Chondrocyte (in vitro differentiated cells): ENCODE measurements at regions not wholly inside any gene's neighbourhood (a gene's known extent, or its start where the extent isn't known, plus 50 kb on each side); places are given as distances from the start of the nearest gene placed in this dataset.

ENCODE experiments used
- DNase-seq: peaks from one replicate; pipeline ENCODE4 v3.0.0; 2021; ENCODE audit warnings: mixed read lengths, low spot score
- H3K27ac Mint-ChIP-seq: one replicate; pipeline ENCODE4 v1.8.0; 2021; ENCODE audit warnings: mild to moderate bottlenecking, moderate library complexity, mixed read lengths; ENCODE audit not compliant: unreplicated experiment
- H3K27me3 Mint-ChIP-seq: 2 replicates; pipeline ENCODE4 v1.8.0; 2021; ENCODE audit warnings: low read depth, mixed read lengths
- H3K36me3 Mint-ChIP-seq: 2 replicates; pipeline ENCODE4 v1.8.0; 2021; ENCODE audit warnings: low read depth, mixed read lengths
- H3K4me1 Mint-ChIP-seq: 2 replicates; pipeline ENCODE4 v1.8.0; 2021; ENCODE audit warnings: low read depth, mild to moderate bottlenecking, mixed read lengths
- H3K4me3 Mint-ChIP-seq: one replicate; pipeline ENCODE4 v1.8.0; 2021; ENCODE audit warnings: mild to moderate bottlenecking, moderate library complexity, mixed read lengths; ENCODE audit not compliant: unreplicated experiment
- H3K9me3 Mint-ChIP-seq: 2 replicates; pipeline ENCODE4 v1.8.0; 2021; ENCODE audit warnings: low read depth, mixed read lengths
- TF ChIP-seq, protein P1 (sequence below): fragments of 200-600 bp; sonication (generic); IDR thresholded peaks from 2 replicates; pipeline ENCODE4 v1.5.0; 2021; ENCODE audit warnings: antibody characterized with exemption, mild to moderate bottlenecking, moderate library complexity

DNA sequence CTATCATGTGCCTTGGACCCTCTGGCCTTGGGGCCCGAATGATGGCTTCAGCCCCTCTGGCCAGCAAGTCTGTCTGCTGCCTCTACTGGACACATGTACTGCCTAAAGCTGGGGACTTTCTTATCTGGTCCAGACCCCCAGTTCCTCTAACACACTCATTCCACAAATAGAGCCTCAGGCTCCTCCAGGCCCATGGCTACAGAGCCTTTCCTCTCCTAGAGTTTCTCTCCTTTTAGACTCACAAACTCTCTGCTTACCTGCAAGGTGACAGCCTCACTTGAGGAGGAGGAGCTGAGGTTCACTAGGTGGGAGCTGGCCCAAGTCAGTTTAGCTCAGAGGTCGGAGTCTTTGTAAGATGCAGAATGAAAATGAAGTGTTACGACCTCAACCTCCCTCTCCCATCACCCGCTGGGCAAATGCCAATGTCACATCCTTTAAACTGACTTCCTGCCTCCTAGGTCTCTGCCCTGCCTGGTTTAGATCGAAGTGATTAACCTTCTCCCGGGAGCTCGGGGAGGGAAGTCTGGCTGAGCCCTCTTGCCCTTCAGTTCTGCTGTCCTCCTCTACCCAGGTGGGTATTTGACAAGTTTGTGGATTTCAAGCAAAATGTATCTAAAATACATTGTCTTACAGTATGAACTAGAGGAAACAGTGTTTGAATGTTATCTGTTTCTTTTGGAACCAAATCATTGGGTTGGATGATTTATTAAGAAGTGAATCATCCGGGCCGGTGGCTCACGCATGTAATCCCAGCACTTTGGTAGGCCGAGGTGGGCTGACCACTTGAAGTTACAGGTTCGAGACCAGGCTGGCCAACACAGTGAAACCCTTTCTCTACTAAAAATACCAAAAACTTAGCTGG lies 71.9 kb upstream of the TNS3 start:
- TF ChIP-seq, protein P1, sequence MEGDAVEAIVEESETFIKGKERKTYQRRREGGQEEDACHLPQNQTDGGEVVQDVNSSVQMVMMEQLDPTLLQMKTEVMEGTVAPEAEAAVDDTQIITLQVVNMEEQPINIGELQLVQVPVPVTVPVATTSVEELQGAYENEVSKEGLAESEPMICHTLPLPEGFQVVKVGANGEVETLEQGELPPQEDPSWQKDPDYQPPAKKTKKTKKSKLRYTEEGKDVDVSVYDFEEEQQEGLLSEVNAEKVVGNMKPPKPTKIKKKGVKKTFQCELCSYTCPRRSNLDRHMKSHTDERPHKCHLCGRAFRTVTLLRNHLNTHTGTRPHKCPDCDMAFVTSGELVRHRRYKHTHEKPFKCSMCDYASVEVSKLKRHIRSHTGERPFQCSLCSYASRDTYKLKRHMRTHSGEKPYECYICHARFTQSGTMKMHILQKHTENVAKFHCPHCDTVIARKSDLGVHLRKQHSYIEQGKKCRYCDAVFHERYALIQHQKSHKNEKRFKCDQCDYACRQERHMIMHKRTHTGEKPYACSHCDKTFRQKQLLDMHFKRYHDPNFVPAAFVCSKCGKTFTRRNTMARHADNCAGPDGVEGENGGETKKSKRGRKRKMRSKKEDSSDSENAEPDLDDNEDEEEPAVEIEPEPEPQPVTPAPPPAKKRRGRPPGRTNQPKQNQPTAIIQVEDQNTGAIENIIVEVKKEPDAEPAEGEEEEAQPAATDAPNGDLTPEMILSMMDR = no peak
- Mint-ChIP-seq H3K36me3 (no peaks in the 10 kb centered on the region), H3K4me1 (peaks cover 67% of the 10 kb centered on the region), H3K27ac (peak overlapping the region; percentile 98), H3K4me3 (no peak overlapping the region), H3K9me3 (no peaks in the 10 kb centered on the region), H3K27me3 (no peaks in the 10 kb centered on the region)
- DNase-seq = no peak

GRCh38 chr7:47652591-47652990 lies 70.7 kb upstream of the TNS3 start:
- H3K27ac Mint-ChIP-seq = peak overlapping the region; percentile 98
- no peaks in the 10 kb centered on the region for H3K27me3 Mint-ChIP-seq
- no peaks in the 10 kb centered on the region for H3K36me3 Mint-ChIP-seq
- peaks cover 76% of the 10 kb centered on the region for H3K4me1 Mint-ChIP-seq
- TF ChIP-seq, protein P1 = no peak
- H3K9me3 Mint-ChIP-seq = no peaks in the 10 kb centered on the region
- no peak for DNase-seq
- H3K4me3 Mint-ChIP-seq = no peak overlapping the region

DNA sequence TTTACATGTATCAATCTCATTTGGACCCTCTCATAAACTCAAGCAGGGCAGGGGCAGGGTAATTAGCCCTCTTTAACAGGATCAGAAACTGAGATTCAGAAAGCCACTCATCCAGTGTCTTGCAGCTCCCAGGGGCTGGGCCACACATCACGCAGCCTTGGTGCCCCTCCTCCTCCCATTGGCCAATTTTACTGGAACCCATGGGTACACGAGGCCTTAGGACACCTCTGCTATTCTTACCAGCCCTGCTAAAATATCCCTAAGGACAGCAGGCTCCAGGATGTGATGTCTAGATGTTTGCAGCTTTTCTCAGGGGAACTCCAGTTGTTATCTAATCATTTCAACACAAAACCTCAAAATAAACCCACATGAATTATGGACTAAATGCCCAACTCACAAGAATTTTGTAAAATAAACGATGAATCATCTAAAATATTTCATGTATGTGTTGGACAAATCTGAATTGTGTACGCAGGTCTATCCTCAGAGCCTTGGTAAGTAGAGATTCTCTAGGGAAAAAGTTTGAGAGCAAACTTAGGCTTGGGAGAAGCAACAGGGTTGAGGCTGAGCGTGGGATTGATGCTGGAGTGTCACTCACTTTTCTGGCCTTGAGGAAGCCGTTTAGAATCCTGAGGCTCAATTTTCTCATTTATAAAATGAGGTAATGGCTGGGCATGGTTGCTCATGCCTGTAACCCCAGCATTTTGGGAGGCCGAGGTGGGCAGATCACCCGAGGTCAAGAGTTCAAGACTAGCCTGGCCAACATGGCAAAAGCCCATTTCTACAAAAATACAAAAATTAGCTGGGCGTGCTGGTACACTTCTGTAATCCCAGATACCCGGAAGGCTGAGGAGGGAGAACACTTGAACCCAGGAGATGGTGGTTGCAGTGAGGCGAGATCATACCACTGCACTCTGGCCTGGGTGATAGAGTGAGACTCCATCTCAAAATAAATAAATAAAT lies 69.7 kb upstream of the TNS3 start:
- H3K27ac Mint-ChIP-seq = peak overlapping the region; percentile 98
- TF ChIP-seq, protein P1 = no peak
- peaks cover 86% of the 10 kb centered on the region for H3K4me1 Mint-ChIP-seq
- H3K4me3 Mint-ChIP-seq = no peak overlapping the region
- H3K27me3 Mint-ChIP-seq = no peaks in the 10 kb centered on the region
- no peak for DNase-seq
- no peaks in the 10 kb centered on the region for H3K9me3 Mint-ChIP-seq
- no peaks in the 10 kb centered on the region for H3K36me3 Mint-ChIP-seq

- Mint-ChIP-seq H3K36me3 (peaks cover 3% of the 10 kb centered on the region), H3K9me3 (peaks cover 3% of the 10 kb centered on the region), H3K4me1 (peaks cover 84% of the 10 kb centered on the region), H3K4me3 (no peak overlapping the region), H3K27ac (peak overlapping the region; percentile 98), H3K27me3 (no peaks in the 10 kb centered on the region)
- TF ChIP-seq, protein P1 = no peak
- DNase-seq = no peak
These were observed 68.0 kb upstream of the TNS3 start for GRCh38 chr7:47649919-47650318.

DNA sequence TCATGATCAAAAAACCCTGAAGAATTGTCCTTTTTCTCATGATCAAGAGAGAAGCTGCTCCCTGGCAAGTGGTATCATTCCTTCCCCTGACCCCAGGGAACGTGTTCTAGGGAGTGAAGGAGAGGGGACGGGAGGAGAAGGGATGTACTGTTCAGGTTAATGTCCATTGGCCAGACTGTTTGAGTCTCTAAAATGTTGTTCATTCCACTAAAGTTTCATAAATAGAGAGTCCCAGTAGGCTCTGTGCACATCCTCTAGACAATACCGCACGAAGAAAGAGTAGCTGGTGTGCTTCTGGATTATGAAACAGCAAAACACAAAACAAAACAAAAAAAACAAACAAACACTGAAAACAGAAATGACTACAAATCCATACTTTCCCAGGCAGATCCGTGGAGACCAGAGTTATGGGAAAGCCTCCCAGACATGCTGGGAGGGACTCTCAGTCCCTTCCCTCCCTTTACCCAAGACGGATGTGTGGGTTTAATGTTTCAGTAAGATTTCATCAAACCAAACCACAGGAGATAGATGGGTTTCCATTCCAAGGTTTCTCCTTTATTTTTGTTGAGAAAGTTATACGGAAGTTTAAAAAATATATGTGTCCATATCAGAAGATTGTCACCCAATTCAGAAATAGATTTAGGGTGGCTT lies 66.5 kb upstream of the TNS3 start:
- Mint-ChIP-seq H3K27ac (peak overlapping the region; percentile 98), H3K27me3 (no peaks in the 10 kb centered on the region), H3K36me3 (peaks cover 10% of the 10 kb centered on the region), H3K9me3 (peaks cover 8% of the 10 kb centered on the region), H3K4me3 (no peak overlapping the region), H3K4me1 (peaks cover 75% of the 10 kb centered on the region)
- no peak for DNase-seq
- TF ChIP-seq, protein P1 = no peak
